H1 (cell line): ENCODE measurements at regions not wholly inside any gene's neighbourhood (a gene's known extent, or its start where the extent isn't known, plus 50 kb on each side); places are given as distances from the start of the nearest gene placed in this dataset.

Experiments
- ASH2L ChIP-seq: fragments of 200-600, 300-600 bp; sonication (generic); IDR thresholded peaks from one replicate; pipeline ENCODE4 v1.7.1; 2017; ENCODE audit warnings: low read length
- GABPA ChIP-seq: IDR thresholded peaks from 2 replicates; pipeline ENCODE4 v1.6.1; 2011; ENCODE audit warnings: mild to moderate bottlenecking, low read length, moderate library complexity, borderline replicate concordance; ENCODE audit not compliant: insufficient read depth
- RXRA ChIP-seq: IDR thresholded peaks from 2 replicates; pipeline ENCODE4 v1.6.1; 2011; ENCODE audit warnings: low read depth, mild to moderate bottlenecking, low read length, moderate library complexity; ENCODE audit not compliant: insufficient read depth

- TF ChIP-seq RXRA, result no peak
- TF ChIP-seq GABPA, result no peak
- no peak for TF ChIP-seq ASH2L
- TF ChIP-seq, all 59 proteins: peak for 0
These were observed 621.0 kb upstream of the CXADR start (continued) for GRCh38 chr21:16891821-16892220.
